Large intestine (tissue), 3 donors: ENCODE measurements at regions not wholly inside any gene's neighbourhood (a gene's known extent, or its start where the extent isn't known, plus 50 kb on each side); places are given as distances from the start of the nearest gene placed in this dataset.

Experiments
- DNase-seq, 2 donors: peaks; one replicate each; pipeline versions ENCODE4 v3.0.0 to v3.0.0-alpha.2; 2013
- H3K27ac ChIP-seq: one replicate; pipeline ENCODE4 v1.5.1; 2013; ENCODE audit warnings: low read length
- H3K27me3 ChIP-seq: 2 replicates; pipeline ENCODE4 v1.6.1; 2013; ENCODE audit warnings: low read length; ENCODE audit not compliant: control insufficient read depth, insufficient read depth
- H3K36me3 ChIP-seq: 2 replicates; pipeline ENCODE4 v1.6.1; 2013; ENCODE audit warnings: low read length; ENCODE audit not compliant: control insufficient read depth, insufficient read depth
- H3K4me1 ChIP-seq: one replicate; pipeline ENCODE4 v1.6.1; 2013; ENCODE audit warnings: low read length; ENCODE audit not compliant: control insufficient read depth, insufficient read depth
- H3K4me3 ChIP-seq: one replicate; pipeline ENCODE4 v1.5.1; 2013; ENCODE audit warnings: low read length
- H3K9me3 ChIP-seq: one replicate; pipeline ENCODE4 v1.6.1; 2013; ENCODE audit warnings: mild to moderate bottlenecking, low read depth, low read length, moderate library complexity; ENCODE audit not compliant: control insufficient read depth
- WGBS: methylation state at CpG from one replicate; pipeline ENCODE4 v1.1.5; 2013; ENCODE audit warnings: low lambda C conversion rate; ENCODE audit not compliant: insufficient coverage; 5-methylcytosine and 5-hydroxymethylcytosine counted together

GRCh38 chr14:58823312-58823711 lies 185.6 kb downstream of the DACT1 start:
- Histone ChIP-seq H3K27ac (no peak overlapping the region), H3K4me1 (no peaks in the 10 kb centered on the region), H3K27me3 (no peaks in the 10 kb centered on the region), H3K9me3 (peaks cover 4% of the 10 kb centered on the region), H3K4me3 (no peak overlapping the region), H3K36me3 (no peaks in the 10 kb centered on the region)
- DNase-seq = no peak
- no CpG with 5 or more reads among the region's 2 CpGs for WGBS

GRCh38 chr14:58824106-58824505 lies 186.3 kb downstream of the DACT1 start:
- no peaks in the 10 kb centered on the region for H3K36me3 ChIP-seq

GRCh38 chr14:58824796-58825195 lies 187.0 kb downstream of the DACT1 start:
- Histone ChIP-seq H3K36me3 (no peaks in the 10 kb centered on the region), H3K27ac (no peak overlapping the region), H3K4me1 (peaks cover 7% of the 10 kb centered on the region), H3K27me3 (no peaks in the 10 kb centered on the region), H3K4me3 (no peak overlapping the region), H3K9me3 (peaks cover 5% of the 10 kb centered on the region)
- DNase-seq = no peak
- WGBS = 100% methylated on average over 1 of the region's 3 CpGs

More at GRCh38 chr14:58824106-58824505, 186.3 kb downstream of the DACT1 start:
- WGBS = no CpG with 5 or more reads among the region's 2 CpGs
- H3K4me3 ChIP-seq = no peak overlapping the region
- H3K9me3 ChIP-seq = peaks cover 5% of the 10 kb centered on the region
- H3K27ac ChIP-seq = no peak overlapping the region
- no peak for DNase-seq
- H3K4me1 ChIP-seq = peaks cover under 1% of the 10 kb centered on the region
- no peaks in the 10 kb centered on the region for H3K27me3 ChIP-seq

GRCh38 chr14:58825606-58826005 lies 187.8 kb downstream of the DACT1 start:
- WGBS = no CpG with 5 or more reads among the region's 2 CpGs

GRCh38 chr14:58826845-58827686 lies 189.3 kb downstream of the DACT1 start:
- no peak overlapping the region for H3K4me3 ChIP-seq
- no peak for DNase-seq

More at GRCh38 chr14:58825606-58826005, 187.8 kb downstream of the DACT1 start:
- H3K27me3 ChIP-seq = no peaks in the 10 kb centered on the region
- peaks cover 5% of the 10 kb centered on the region for H3K9me3 ChIP-seq
- H3K36me3 ChIP-seq = no peaks in the 10 kb centered on the region
- no peak for DNase-seq
- no peak overlapping the region for H3K4me3 ChIP-seq
- H3K4me1 ChIP-seq = peaks cover 15% of the 10 kb centered on the region
- no peak overlapping the region for H3K27ac ChIP-seq

GRCh38 chr14:58828298-58828697 lies 190.5 kb downstream of the DACT1 start:
- Histone ChIP-seq H3K36me3 (no peaks in the 10 kb centered on the region), H3K27me3 (no peaks in the 10 kb centered on the region), H3K9me3 (peaks cover 5% of the 10 kb centered on the region), H3K4me3 (no peak overlapping the region), H3K27ac (no peak overlapping the region), H3K4me1 (peaks cover 15% of the 10 kb centered on the region)
- DNase-seq = no peak
- 100% methylated on average over 1 of the region's 15 CpGs for WGBS

More at GRCh38 chr14:58826845-58827686, 189.3 kb downstream of the DACT1 start:
- H3K27me3 ChIP-seq = no peaks in the 10 kb centered on the region
- 74% methylated on average over 2 of the region's 9 CpGs for WGBS
- peaks cover 15% of the 10 kb centered on the region for H3K4me1 ChIP-seq
- H3K27ac ChIP-seq = no peak overlapping the region
- H3K9me3 ChIP-seq = peaks cover 5% of the 10 kb centered on the region
- no peaks in the 10 kb centered on the region for H3K36me3 ChIP-seq

GRCh38 chr14:58829594-58829993 lies 191.8 kb downstream of the DACT1 start:
- H3K27ac ChIP-seq = peak overlapping the region; percentile 74
- no peak overlapping the region for H3K4me3 ChIP-seq
- H3K36me3 ChIP-seq = no peaks in the 10 kb centered on the region
- DNase-seq = peak; percentile 77 to 92
- H3K27me3 ChIP-seq = no peaks in the 10 kb centered on the region
- H3K9me3 ChIP-seq = peaks cover 11% of the 10 kb centered on the region
- WGBS = no CpG with 5 or more reads among the region's 3 CpGs
- peaks cover 15% of the 10 kb centered on the region for H3K4me1 ChIP-seq

GRCh38 chr14:58830121-58830520 lies 192.4 kb downstream of the DACT1 start:
- no peak for DNase-seq
- Histone ChIP-seq H3K36me3 (no peaks in the 10 kb centered on the region), H3K4me3 (no peak overlapping the region), H3K27ac (peak overlapping the region; percentile 74), H3K9me3 (peaks cover 11% of the 10 kb centered on the region), H3K27me3 (no peaks in the 10 kb centered on the region), H3K4me1 (peaks cover 15% of the 10 kb centered on the region)
- no CpG with 5 or more reads among the region's 2 CpGs for WGBS

- Histone ChIP-seq H3K4me3 (no peak overlapping the region), H3K27ac (no peak overlapping the region), H3K9me3 (peaks cover 11% of the 10 kb centered on the region), H3K27me3 (no peaks in the 10 kb centered on the region), H3K36me3 (no peaks in the 10 kb centered on the region), H3K4me1 (peaks cover 15% of the 10 kb centered on the region)
- WGBS = no CpG with 5 or more reads among the region's 3 CpGs
- peak in 1 of 2 donors; percentile 10 for DNase-seq
Measured at GRCh38 chr14:58832095-58832521, 194.3 kb downstream of the DACT1 start.

GRCh38 chr14:58833634-58834378 lies 196.0 kb downstream of the DACT1 start:
- Histone ChIP-seq H3K4me3 (no peak overlapping the region), H3K36me3 (no peaks in the 10 kb centered on the region), H3K27ac (no peak overlapping the region), H3K27me3 (no peaks in the 10 kb centered on the region), H3K4me1 (peaks cover 15% of the 10 kb centered on the region), H3K9me3 (peaks cover 6% of the 10 kb centered on the region)
- WGBS = no CpG with 5 or more reads among the region's 33 CpGs
- DNase-seq = no peak
